Upper lobe of left lung (tissue), 4 donors: ENCODE measurements at regions not wholly inside any gene's neighbourhood (a gene's known extent, or its start where the extent isn't known, plus 50 kb on each side); places are given as distances from the start of the nearest gene placed in this dataset.

ENCODE experiments used
- CTCF ChIP-seq, 6 experiments: fragments of 450-650 bp in 4 of 6; fragments of 200-600 bp in 2 of 6; sonication (generic) in 2 of 6; IDR thresholded peaks; one replicate each; pipeline ENCODE4 v1.5.1; 2016 to 2019; ENCODE audit warnings: antibody characterized with exemption in 6 of 6
- POLR2AphosphoS5 ChIP-seq, 2 donors: sonication (generic); formaldehyde crosslinking; IDR thresholded peaks; one replicate each; pipeline ENCODE4 v1.5.1; 2017; ENCODE audit warnings: antibody characterized with exemption in 2 of 2

DNA sequence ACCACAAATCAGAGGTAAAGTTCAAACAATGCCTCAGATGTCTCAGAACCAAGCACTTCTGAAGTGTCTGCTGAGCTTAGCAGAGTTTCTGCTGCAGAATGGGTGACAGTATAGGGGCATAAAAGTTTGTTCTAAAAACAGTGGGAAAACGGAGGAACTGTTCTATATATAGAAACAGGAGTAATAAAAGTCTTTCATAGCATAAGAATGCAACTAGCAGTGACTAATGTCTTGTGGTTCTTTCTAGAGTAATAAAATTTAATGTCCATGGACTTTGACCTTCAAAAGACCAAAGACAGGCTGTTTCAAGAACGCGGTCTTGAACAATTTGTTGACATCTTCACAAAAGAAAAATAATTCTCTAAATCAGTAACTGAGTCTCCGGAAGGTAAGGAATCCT is 107.5 kb upstream of the FAR2 start:
- TF ChIP-seq CTCF (IDR thresholded peaks at IDR 0.05) (no peak), POLR2AphosphoS5 (IDR thresholded peaks at IDR 0.05) (no peak)
